ENCODE measurements at regions not wholly inside any gene's neighbourhood (a gene's known extent, or its start where the extent isn't known, plus 50 kb on each side); places are given as distances from the start of the nearest gene placed in this dataset.
"Not testable (repeated sequence)": the region's sequence is repeated elsewhere in the genome, so short reads cannot be mapped to it uniquely, and the experiment has no call there.

DNA sequence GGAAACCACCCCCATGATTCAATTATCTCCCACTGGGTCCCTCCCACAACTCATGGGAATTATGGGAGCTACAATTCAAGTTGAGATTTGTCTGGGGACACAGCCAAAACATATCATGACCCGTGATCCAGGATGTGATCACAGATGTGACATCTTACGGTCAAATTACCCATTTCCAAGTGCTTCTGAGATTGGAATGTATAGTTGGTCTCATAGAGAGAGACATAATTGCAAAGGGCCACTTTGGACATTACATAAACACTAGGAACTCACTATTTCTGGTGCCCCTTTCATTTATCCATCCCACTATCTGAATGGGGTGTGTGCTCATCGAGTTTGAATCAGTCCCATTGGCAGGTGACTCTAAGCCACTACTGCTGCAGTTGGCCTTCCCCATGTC is 204.5 kb downstream of the PHLDA1 start:
- no peak for DNase-seq

DNA sequence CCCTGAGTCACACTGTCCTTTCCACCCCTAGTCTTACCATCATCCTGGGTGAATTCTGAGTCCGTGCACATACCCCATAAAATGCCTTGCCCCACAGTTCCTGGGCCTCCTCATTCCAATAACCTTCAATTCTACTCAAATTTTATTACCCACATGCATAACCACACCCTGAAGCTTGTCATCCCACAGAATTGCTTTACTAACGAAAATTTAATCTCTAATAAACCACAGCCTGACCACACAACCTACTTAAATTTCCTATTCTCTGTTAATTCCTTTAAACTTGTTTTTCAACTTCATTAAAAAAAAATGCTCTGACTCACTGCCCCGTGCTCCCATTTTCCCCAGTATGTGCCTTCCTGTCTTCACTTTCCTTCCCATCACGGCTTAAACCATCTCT is 205.9 kb downstream of the PHLDA1 start:
- DNase-seq, result no peak

DNA sequence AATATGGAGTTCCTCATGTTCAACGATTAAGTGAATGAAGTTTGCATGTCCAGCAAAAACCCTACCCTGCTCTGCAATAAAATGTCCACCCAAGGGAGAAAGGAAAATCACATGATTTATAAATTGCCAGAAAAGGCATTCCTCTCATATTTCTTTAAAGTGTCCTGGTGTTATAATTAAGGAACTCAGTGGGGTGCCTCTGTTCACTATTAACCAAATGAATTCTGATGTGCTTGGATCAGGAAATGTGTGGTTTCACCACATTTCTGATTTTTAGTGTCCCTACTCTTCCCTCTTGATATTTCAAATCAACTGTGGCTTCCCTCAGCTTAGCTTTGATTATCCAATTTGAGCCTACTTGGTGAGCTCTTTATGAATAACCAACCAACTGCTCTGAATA is 208.1 kb downstream of the PHLDA1 start:
- DNase-seq, result no peak

DNA sequence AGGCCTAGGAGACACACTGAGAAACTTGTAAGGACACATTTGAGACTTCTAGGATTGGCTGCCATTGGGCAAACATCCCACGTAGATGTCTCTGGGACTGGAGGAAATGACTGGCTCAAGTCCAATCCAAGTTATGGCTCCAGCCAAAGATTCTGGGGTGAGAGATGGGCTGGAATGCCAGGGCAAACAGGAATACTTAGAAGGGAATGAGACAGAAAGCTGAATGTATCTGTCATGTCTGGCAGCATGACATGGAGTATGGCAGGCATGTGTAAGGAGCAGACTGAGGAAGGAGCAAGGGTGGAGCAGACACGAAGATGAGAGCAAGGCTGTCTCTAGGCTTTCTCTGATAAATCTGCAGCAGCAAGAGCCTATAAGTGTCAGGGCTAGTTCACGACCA is 209.2 kb downstream of the PHLDA1 start:
- DNase-seq, result no peak

DNA sequence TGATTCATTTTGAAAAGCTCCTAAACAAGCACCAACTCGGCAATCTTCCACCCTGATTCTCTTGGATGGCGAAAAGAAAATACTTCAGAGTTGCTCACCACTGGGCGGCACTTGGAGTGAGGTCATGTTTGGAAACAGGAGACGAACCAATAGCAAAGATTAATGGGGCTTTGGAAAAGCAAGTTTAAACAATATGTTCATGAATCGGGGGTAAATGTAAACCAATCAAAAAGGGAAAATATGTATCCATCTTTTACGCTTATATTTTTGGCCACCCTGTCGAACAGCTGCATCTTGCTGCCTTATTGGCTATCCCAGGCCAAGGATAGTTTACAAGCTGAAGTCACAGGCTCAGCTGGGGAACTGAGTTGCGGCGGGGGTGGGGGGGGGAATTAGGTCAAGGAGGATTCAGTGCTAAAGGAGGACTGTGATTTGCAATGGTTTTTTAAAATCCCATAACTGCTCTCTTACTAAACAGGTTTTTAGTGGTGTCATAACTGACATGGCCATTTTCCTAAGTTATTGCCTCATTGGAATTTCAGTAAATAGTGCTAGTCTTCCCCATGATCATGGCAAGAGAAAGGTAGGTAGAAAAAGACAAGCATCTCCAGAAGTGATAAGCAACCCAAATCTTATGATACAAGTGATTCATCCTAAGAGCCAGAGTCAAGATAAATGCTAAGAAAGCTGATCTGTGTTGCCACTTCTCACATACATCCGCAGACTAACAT is 210.6 kb downstream of the PHLDA1 start:
- DNase-seq, result no peak

DNA sequence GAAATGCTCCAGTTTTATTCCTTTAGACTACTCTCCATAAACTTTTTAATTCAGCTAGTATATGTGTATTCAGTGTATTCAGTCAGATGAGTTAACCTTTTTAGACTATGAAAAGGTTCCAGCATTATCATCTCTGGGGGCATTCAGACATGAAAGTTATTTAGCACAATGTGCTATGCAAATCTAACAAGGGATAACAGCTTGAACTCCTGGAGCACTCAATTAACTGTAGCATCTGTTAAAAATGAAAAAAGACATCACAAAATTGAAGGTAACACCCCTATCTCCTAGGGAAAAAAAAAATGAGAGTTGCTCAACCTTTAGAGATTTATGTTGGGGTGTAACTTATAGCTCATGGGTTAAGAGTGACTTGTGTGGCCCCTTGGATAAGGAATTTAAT is 211.5 kb downstream of the PHLDA1 start:
- no peak for DNase-seq

DNA sequence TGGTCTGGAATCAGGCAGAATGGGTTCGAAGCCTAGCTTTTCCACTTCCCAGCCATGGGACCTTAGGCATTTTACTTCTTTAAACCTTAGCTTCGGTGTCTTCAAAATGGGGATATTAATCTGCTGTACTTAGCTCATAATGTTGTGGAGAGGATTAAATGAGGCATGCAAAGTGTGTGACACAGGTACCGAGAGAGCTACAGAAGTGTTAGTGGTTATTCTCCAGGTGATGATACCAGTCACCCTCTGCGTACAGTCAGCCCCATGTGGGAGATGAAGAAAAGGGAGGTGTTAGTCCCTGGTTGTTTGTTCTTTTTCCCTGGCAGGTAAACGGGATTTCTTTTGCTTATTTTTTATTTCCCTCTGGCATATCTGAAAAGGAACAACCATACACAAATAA is 212.1 kb downstream of the PHLDA1 start:
- no peak for DNase-seq

DNA sequence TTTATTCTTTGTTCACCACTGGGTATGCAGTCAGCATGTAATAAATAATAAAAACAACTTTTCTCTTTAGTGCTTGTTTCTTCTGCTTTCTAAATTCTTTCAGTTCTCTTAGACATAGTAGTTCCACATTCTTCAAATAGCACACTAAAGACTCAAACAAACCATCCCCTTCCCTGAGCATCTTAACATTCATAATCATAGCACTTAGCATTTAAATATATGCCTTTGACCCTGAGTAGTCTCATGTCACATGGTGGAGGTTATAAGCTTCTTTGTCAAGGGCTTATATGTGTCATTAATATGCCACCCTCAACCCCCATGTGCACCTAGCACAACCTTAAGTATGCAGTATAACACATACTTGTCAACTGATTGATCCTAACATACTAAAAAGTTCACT is 212.7 kb downstream of the PHLDA1 start:
- DNase-seq, result no peak

DNA sequence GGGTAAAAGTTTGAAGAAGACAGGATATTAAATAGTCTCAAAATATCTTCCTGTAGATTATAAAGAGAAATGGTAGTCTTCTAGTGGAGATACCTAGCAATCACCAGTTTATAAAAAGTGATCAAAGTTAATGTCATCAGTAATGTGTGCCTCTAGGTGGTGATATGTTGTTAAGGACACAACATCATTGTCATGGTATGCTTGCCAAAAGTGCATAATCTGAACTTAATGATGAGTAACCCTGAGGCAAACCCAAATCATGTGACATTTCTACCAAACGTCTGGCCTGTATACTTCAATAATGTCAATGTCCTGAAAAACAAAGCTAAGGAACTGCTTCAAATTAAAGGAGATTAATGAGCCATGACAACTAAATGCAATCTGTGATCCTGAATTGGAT is 214.7 kb downstream of the PHLDA1 start:
- no peak for DNase-seq

DNA sequence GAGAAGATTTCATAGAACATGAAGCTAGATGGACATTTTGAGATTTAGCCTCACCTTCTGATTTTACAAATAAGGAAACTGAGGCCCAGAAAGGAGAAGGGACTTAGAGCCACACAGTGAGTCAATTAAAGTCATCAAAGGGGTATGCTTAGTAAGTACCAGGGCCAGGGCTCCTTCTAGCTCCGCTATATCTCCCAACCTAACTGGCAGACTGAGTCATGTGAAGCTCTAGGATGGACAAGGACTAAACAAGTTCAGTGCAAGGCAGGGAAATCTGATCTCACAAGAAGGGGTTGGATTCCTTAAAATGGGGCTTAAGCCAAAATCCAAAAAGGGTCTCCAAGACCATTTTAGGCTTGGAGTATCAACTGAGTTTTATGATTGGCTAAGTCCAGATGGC is 215.8 kb downstream of the PHLDA1 start:
- no peak for DNase-seq

DNA sequence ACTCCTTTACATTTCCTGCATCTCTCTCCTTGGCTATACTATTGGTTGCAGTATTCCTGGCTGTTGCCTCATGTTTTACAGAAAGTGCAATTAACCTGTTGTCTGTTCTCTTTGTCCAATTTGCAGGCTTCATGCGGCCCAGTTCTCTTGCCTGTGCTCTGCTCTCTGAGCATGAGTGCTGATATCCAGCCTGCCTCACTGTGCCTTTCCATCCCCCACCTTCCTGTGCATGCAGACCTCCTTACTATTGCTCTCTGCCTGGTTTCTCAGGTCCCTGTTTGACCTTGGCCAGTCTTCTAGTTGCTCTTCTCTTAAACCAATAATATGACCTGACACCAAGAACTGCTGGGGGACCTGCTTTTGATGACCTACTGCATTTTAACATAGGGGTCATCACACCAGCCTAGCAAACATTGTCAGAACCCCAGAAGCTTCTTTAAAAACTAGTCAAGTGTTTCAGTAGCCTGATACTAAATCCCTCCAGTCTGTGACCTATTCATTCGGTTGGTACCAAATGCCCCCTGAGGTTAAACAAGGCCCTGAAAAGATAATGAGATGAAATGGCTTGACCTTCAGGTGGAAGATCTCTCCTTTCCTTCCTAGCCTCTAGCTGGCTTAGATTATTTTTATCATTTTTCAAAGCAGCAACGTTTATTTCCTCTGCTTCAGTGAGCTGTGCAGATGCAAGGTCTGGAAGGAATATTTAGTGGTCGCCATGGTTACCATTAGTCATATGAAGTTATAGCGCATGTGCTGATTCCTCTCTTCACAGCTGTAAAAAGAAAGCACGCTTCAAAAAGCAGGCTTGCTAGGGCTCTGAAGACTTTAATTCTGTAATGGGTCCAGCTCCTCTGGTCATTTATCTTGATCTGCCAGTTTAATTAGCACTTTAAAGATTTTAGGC is 216.5 kb downstream of the PHLDA1 start:
- no peak for DNase-seq

DNA sequence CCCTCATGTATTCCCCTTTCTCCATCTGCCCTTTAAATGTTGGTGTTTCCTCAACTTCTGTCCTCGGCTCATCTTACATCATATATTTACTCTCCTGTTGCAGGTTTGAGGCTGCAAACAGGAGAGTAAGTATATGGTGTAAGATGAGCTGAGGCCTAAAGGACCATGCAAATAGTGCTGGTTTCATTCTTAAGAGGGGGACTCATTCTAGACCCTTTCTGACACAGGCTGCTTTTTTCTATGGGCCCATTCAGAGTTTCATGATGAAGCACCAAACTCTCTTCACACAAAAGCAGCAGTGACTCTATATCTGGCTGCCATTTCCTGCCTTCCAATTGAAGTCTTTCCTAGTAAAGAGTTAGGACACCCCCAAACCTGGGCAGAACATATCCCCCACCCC is 218.5 kb downstream of the PHLDA1 start:
- no peak for DNase-seq

DNA sequence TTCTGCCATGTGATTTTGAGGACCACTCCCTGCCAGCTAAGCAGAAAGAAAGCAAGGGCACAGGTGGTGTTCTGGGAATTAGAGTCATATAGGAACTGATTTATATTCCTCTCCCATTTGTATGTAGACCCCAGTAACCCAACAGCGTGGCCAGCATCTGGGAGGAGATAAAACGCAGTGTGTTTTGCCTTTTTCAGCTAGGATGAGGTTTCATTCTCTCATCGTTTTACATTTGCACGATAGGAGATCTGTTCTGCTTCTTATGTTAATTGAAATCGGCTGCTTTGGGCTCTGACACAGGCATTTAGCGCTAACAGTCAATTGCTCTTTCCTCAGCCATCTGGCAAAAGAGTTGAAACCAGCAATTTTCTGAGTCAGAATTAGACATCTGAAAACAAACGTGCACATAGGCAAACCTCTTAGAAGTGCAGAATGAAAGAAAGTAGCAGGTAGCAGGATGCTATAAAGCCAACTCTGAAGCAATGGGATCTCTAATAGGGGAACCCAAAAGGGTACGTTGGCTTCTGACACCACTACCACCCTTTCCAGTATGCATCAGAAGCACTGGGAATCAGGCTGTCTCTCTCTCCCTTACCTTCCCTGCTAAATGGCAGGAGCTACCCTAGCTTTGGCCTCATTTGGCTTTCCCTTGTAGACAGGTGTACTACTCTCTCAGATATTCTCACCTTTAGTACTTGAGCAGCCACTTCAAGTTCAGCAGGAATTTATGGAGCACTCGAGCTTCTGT is 219.1 kb downstream of the PHLDA1 start:
- DNase-seq, result no peak

DNA sequence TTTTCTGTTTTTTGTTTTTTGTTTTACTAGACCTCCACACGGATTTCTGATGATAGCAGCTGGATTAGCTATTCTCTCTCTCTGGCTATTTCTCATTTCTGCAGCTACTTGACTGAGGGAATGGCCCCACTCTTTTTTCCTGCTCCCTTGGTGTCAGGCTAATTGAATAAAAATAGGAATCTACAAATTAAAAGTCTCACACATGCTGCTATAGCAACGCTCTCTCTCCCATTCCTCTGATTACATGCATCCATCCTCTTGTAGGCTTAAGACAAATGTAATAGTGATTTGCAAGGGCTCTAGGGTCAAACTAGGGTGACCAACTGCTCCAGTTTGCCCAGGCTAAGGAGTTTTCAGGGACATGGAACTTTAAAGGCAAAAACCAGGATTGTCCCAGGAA is 221.8 kb downstream of the PHLDA1 start:
- DNase-seq, result no peak

DNA sequence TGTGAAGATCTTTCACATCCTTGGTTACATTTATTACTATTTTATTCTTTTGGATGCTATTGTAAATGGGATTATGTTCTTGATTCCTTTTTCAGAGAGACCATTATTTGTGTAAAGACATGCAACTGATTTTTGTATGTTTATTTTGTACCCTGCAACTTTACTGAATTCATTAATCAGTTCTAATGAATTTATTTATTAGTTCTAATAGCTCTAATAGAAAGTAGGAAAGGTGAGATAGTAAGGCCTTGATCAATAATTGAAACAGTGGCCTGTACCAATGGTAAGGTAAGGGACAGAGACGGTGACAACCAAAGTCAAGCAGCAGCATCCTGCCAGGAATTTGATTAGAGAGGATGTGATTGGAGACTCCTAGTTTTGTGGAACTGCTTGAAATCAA is 224.1 kb downstream of the PHLDA1 start:
- DNase-seq, result no peak

DNA sequence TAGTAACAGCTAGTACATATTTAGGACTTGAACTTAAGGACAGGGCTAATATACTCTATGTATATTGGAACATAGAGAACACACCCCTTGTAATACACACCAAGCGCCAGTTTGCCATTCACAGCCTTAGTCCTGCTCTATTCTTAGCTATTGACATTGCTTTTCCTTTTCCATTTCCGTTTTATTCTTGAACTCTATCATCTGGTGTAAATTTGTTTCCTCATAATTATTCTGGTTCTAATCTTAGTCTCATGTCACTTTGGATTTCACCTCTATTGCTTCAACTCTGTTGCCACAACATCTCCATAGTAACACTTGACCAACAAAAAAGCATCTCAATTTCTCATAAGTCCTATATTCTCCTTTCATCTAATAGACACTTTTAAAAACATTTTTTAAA is 225.7 kb downstream of the PHLDA1 start:
- no peak for DNase-seq

DNA sequence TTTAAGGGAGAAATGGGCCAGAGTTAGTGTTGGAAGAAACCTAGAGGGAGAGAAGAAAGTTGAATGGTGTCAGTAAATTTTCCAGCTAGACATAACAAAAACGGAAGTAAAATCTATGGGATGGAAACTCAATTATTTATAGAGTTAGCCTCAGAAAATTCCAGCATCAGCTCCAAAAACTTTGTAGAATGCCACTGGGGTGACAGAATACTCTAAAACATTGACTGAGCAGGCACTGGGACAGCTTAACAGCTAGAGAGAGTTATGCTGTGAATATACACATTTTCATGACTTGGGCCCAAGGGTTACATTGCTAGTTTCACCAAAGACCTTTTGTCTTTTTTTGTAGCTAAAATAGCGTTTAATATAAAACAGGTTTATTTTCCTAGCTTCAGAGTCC is 226.3 kb downstream of the PHLDA1 start:
- DNase-seq, result no peak

DNA sequence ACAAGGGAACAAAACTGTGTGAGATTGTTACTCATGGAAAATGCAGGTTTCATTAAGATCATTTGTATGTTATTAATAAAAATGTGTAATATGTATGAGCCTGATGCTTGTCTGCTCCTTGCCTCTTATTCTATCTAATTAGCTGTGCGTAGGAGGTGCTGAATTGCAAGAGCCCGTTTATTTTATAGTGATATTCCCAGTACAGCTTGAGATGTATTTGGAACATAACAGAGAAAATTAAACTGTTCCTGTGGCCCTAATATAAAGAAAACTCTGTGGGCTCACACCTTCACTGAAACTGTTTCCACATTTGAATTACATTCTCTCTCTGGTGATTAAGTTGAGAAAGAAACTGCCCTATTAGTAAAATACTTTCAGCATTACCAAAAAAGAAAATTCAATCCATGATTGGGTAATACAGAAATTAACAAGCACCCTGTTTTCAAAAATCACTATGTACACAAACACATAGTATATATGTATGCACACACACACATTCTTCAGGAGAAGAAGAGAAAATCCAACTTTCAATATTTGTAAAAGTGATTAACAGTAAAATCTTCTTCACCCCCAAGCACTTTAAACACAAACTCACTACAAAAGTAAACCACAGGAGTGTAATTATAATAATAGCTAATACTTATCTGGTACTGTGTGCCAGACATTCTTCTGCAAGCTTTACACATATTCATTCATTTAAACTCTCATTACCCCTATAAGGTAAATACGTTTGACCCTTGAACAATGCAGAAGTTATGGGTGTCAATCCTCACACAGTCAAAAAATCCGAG is 233.2 kb downstream of the PHLDA1 start:
- DNase-seq, result no peak

DNA sequence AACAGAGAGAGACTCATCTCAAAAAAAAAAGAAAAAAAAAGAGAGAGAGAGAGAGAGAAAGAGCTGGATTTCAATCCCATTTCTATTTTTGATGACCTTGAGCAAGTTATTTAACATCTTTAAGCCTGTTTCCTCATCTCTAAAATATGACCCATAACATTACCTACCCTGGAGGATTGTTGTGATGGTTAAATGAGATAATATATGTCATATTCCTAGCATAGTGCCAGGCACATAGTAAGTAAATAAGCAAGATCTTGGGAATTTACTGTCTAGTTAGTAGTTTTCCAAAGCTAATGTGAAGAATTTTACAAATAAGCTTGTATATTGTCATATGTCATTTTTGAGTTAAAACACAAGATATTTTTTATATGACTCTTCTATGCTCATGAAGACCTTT is 236.5 kb downstream of the PHLDA1 start:
- no peak for DNase-seq

DNA sequence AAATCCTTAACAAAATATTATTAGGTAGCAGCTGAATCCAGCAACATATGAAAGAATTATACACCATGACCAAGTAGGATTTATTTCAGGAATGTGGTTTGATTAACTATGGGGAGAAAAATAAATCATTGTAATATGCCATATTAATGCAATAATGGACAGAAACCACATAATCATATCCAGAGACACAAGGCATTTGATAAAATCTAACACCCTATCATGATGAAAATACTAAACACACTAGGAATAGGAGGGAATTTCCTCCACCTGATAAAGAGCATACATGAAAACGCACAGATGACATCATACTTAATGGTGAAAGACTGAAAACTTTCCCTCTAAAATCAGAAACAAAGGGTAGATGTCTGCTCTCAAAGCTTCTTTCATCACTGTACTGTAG is 238.9 kb downstream of the PHLDA1 start:
- DNase-seq, result no peak

DNA sequence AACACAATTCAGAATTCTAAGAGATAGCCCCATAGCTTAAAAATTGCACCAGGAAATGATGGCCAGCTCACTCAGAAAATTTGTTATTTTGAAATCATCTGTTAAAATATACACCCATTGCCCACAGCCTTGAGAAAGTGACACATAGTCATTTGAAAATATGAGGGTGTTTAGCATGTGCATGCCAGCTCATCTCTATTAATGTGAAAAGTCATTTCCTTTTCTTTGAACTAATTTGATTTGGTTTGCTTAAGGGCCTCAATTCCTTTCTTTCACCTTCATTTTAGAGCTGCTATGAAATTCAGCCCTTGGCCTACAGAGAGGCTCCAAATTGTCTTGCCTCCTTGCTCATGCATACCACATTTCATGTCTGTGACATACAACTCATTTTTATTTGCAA is 241.4 kb downstream of the PHLDA1 start:
- DNase-seq, result no peak

DNA sequence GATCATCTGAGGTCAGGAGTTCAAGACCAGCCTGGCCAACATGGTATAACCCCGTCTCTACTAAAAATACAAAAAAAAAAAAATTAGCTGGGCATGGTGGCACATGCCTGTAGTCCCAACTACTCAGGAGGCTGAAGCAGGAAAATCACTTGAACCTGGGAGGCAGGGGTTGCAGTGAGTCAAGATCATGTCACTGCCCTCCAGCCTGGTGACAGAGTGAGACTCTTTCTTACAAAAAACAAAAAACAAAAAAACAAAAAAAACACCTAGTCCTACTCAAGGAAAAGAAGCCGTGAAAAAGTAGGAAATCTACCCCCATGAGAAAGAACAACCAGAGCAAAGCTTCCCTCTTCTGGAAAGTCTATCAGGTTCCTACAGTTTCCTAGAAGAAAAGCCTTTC is 244.4 kb downstream of the PHLDA1 start:
- not testable (repeated sequence) for DNase-seq

DNA sequence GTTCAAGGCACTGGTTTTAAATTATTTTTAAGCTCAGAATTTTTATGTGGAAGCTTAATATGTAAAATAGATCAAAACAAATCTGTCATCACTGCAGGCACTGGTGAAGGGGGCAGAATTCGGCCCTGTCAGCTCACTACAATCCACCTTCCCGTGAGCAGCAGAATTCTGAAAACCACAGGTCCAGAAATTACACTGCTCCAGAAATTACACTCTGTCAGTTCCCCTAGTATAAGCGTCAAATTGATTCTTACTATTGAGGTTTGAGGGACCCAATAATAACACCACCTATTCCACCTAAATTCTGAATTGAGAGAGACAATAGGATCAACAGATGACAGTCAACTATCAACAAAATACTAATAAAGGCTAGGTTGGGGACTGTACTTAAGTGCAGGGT is 245.5 kb downstream of the PHLDA1 start:
- no peak for DNase-seq
